ENCODE measurements at regions not wholly inside any gene's neighbourhood (a gene's known extent, or its start where the extent isn't known, plus 50 kb on each side); places are given as distances from the start of the nearest gene placed in this dataset.

GRCh38 chr12:4822572-4822971 lies 87.1 kb upstream of the KCNA1 start:
- peaks cover 8% of the 10 kb centered on the region for H3K27me3 Mint-ChIP-seq (ENCODE audit: insufficient read depth, low read depth, poor library complexity)
- H3K79me2 ChIP-seq (replicated peaks; ENCODE audit: insufficient read depth), result no peaks in the 10 kb centered on the region
- no peaks in the 10 kb centered on the region; the same call in 1 of the 2 replicates for H3K27me3 ChIP-seq (ENCODE audit: insufficient read depth)
- H3K36me3 Mint-ChIP-seq (ENCODE audit: low read depth), result no peaks in the 10 kb centered on the region
- H3F3A ChIP-seq (replicated peaks; ENCODE audit: low read depth), result no peaks in the 10 kb centered on the region
- DNase-seq (ENCODE audit: low spot score), result no peak
- H3K4me1 ChIP-seq (ENCODE audit: insufficient read depth), result peaks cover 3% of the 10 kb centered on the region; the same call in 1 of the 2 replicates
- no peak overlapping the region for H2AFZ ChIP-seq
- H3K9me3 Mint-ChIP-seq, result no peaks in the 10 kb centered on the region
- no peak overlapping the region for H3K27ac Mint-ChIP-seq
- H3K4me3 Mint-ChIP-seq, result no peak overlapping the region
- TF ChIP-seq NANOG (IDR thresholded peaks at IDR 0.05; ENCODE audit: borderline replicate concordance), result no peak
- no peak for TF ChIP-seq EZH2phosphoT487 (IDR thresholded peaks at IDR 0.05; ENCODE audit: unreplicated experiment)
- no peak for TF ChIP-seq ETS1 (IDR thresholded peaks at IDR 0.05)
- TF ChIP-seq ZNF114 (CRISPR knock-in tag; IDR thresholded peaks at IDR 0.05), result no peak
- TF ChIP-seq JUNB (IDR thresholded peaks at IDR 0.05; ENCODE audit: unreplicated experiment), result no peak
- TF ChIP-seq ZNF462 (CRISPR knock-in tag; IDR thresholded peaks at IDR 0.05), result no peak
- TF ChIP-seq REST (IDR thresholded peaks at IDR 0.05; ENCODE audit: unreplicated experiment), result no peak
- no peak for TF ChIP-seq EZH2 (IDR thresholded peaks at IDR 0.05; ENCODE audit: low read depth, unreplicated experiment)
- no peak for TF ChIP-seq CREB1 (CRISPR knock-in tag; IDR thresholded peaks at IDR 0.05; ENCODE audit: low read depth)
- TF ChIP-seq ZNF331 (CRISPR knock-in tag; IDR thresholded peaks at IDR 0.05; ENCODE audit: low read depth), result no peak
- no peak for TF ChIP-seq STAT1 (IDR thresholded peaks at IDR 0.05; ENCODE audit: unreplicated experiment)
- no peak overlapping the region for H3K4me3 ChIP-seq
- H3K27ac ChIP-seq (ENCODE audit: low read depth), result no peak overlapping the region
- no peak overlapping the region for H3K4me2 ChIP-seq
- peaks cover 3% of the 10 kb centered on the region; the same call in 1 of the 3 replicates for H3K4me1 Mint-ChIP-seq
- peaks cover 5% of the 10 kb centered on the region; the same call in 1 of the 2 replicates for H3K36me3 ChIP-seq (ENCODE audit: insufficient read depth)
- H4K20me1 ChIP-seq (replicated peaks; ENCODE audit: insufficient read depth), result no peaks in the 10 kb centered on the region; the same call in none of the 2 replicates
- H3K9me2 ChIP-seq (ENCODE audit: insufficient read depth), result no peaks in the 10 kb centered on the region
- no peak for ATAC-seq

All from GM23338 (cell line).